SK-N-SH (cell line): ENCODE measurements at regions not wholly inside any gene's neighbourhood (a gene's known extent, or its start where the extent isn't known, plus 50 kb on each side); places are given as distances from the start of the nearest gene placed in this dataset.

Experiments
- ELF1 ChIP-seq: IDR thresholded peaks from 2 replicates; pipeline ENCODE4 v1.4.0; 2012
- EP300 ChIP-seq, 2 experiments: IDR thresholded peaks; 2 replicates each; pipeline versions ENCODE4 v1.4.0 to v1.6.1; 2012; ENCODE audit warnings: borderline replicate concordance in 1 of 2, low read depth in 1 of 2, low read length in 1 of 2
- FOXJ3 ChIP-seq: sonication (generic); formaldehyde crosslinking; IDR thresholded peaks from 2 replicates; pipeline ENCODE4 v1.5.1; 2020; ENCODE audit warnings: mild to moderate bottlenecking, missing genetic modification reagents
- FOXM1 ChIP-seq: IDR thresholded peaks from 2 replicates; pipeline ENCODE4 v1.4.0; 2012; ENCODE audit warnings: low read depth, mild to moderate bottlenecking
- JUND ChIP-seq: IDR thresholded peaks from 2 replicates; pipeline ENCODE4 v1.4.0; 2012
- NRF1 ChIP-seq: IDR thresholded peaks from 2 replicates; pipeline ENCODE4 v1.6.1; 2012; ENCODE audit warnings: low read depth, mild to moderate bottlenecking, low read length
- POLR2AphosphoS5 ChIP-seq: IDR thresholded peaks from 2 replicates; pipeline ENCODE4 v1.6.1; 2012; ENCODE audit warnings: low read depth, low read length
- RFX5 ChIP-seq: IDR thresholded peaks from 2 replicates; pipeline ENCODE4 v1.6.1; 2012; ENCODE audit warnings: mild to moderate bottlenecking, improper control_type of control experiment, low read length
- RXRA ChIP-seq: IDR thresholded peaks from 2 replicates; pipeline ENCODE4 v1.4.0; 2012; ENCODE audit warnings: low read depth, mild to moderate bottlenecking, borderline replicate concordance
- TAF1 ChIP-seq: IDR thresholded peaks from 2 replicates; pipeline ENCODE4 v1.6.1; 2012; ENCODE audit warnings: low read depth, mild to moderate bottlenecking, low read length, moderate library complexity, borderline replicate concordance
- TF ChIP-seq, protein P1 (sequence below): fragments of 200-600 bp; sonication (generic); IDR thresholded peaks from 2 replicates; pipeline ENCODE4 v1.6.1; 2017; ENCODE audit warnings: antibody characterized with exemption, mild to moderate bottlenecking, moderate library complexity
- TF ChIP-seq, protein P2 (sequence below): fragments of 150-350 bp; IDR thresholded peaks from 2 replicates; pipeline ENCODE4 v1.6.1; 2017; ENCODE audit warnings: antibody characterized with exemption, low read length, low read depth, borderline replicate concordance
- TF ChIP-seq, protein P3 (sequence below): IDR thresholded peaks from 2 replicates; pipeline ENCODE4 v1.6.1; 2012; ENCODE audit warnings: mild to moderate bottlenecking, low read depth, low read length, moderate library complexity

DNA sequence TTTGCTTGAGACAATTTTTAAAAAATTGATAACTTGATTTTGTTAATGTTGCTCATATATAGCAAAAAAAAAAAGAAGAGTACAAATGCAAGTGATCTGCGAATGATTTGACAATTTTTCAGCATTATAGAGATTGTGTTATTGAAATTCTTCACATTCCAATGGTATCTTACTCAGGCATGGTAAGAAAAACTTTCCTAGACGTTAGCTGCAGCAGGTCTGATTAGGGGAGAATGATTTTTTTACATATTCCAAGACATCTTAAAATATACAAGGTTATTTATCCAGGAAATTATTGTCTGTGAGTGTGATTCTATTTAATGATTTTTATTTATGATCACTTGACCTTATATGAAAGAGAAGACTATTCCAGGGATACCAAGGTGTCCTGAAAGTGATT lies 361.9 kb downstream of the MAT2B start:
- TF ChIP-seq TAF1 (no peak), NRF1 (no peak), EP300 (IDR thresholded peaks at IDR 0.05; ENCODE audit: borderline replicate concordance in 1 of 2, low read depth in 1 of 2, low read length in 1 of 2) (no peak), RFX5 (no peak), FOXJ3 (CRISPR knock-in tag) (no peak), ELF1 (no peak), FOXM1 (no peak), RXRA (no peak), JUND (no peak), POLR2AphosphoS5 (no peak)
- TF ChIP-seq, protein P1, sequence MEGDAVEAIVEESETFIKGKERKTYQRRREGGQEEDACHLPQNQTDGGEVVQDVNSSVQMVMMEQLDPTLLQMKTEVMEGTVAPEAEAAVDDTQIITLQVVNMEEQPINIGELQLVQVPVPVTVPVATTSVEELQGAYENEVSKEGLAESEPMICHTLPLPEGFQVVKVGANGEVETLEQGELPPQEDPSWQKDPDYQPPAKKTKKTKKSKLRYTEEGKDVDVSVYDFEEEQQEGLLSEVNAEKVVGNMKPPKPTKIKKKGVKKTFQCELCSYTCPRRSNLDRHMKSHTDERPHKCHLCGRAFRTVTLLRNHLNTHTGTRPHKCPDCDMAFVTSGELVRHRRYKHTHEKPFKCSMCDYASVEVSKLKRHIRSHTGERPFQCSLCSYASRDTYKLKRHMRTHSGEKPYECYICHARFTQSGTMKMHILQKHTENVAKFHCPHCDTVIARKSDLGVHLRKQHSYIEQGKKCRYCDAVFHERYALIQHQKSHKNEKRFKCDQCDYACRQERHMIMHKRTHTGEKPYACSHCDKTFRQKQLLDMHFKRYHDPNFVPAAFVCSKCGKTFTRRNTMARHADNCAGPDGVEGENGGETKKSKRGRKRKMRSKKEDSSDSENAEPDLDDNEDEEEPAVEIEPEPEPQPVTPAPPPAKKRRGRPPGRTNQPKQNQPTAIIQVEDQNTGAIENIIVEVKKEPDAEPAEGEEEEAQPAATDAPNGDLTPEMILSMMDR = no peak
- TF ChIP-seq, protein P2, sequence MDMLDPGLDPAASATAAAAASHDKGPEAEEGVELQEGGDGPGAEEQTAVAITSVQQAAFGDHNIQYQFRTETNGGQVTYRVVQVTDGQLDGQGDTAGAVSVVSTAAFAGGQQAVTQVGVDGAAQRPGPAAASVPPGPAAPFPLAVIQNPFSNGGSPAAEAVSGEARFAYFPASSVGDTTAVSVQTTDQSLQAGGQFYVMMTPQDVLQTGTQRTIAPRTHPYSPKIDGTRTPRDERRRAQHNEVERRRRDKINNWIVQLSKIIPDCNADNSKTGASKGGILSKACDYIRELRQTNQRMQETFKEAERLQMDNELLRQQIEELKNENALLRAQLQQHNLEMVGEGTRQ = no peak
- TF ChIP-seq, protein P3, sequence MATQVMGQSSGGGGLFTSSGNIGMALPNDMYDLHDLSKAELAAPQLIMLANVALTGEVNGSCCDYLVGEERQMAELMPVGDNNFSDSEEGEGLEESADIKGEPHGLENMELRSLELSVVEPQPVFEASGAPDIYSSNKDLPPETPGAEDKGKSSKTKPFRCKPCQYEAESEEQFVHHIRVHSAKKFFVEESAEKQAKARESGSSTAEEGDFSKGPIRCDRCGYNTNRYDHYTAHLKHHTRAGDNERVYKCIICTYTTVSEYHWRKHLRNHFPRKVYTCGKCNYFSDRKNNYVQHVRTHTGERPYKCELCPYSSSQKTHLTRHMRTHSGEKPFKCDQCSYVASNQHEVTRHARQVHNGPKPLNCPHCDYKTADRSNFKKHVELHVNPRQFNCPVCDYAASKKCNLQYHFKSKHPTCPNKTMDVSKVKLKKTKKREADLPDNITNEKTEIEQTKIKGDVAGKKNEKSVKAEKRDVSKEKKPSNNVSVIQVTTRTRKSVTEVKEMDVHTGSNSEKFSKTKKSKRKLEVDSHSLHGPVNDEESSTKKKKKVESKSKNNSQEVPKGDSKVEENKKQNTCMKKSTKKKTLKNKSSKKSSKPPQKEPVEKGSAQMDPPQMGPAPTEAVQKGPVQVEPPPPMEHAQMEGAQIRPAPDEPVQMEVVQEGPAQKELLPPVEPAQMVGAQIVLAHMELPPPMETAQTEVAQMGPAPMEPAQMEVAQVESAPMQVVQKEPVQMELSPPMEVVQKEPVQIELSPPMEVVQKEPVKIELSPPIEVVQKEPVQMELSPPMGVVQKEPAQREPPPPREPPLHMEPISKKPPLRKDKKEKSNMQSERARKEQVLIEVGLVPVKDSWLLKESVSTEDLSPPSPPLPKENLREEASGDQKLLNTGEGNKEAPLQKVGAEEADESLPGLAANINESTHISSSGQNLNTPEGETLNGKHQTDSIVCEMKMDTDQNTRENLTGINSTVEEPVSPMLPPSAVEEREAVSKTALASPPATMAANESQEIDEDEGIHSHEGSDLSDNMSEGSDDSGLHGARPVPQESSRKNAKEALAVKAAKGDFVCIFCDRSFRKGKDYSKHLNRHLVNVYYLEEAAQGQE = no peak
